Fibroblast of lung (primary cell): ENCODE measurements at regions not wholly inside any gene's neighbourhood (a gene's known extent, or its start where the extent isn't known, plus 50 kb on each side); places are given as distances from the start of the nearest gene placed in this dataset.

Experiments
- EZH2 ChIP-seq: IDR thresholded peaks from 2 replicates; pipeline ENCODE4 v1.5.1; 2012; ENCODE audit warnings: low read length, control low read depth, mild to moderate bottlenecking; ENCODE audit errors: missing control alignments
- TF ChIP-seq, protein P1 (sequence below), 2 donors: IDR thresholded peaks in 1 of 2; conservative IDR thresholded peaks in 1 of 2; 1 replicate in 1 of 2; 2 replicates in 1 of 2; pipeline ENCODE4 v1.5.1; 2011 to 2012; ENCODE audit warnings: low read length in 2 of 2, control low read depth in 1 of 2, inconsistent platforms in 1 of 2, low read depth in 1 of 2, mild to moderate bottlenecking in 1 of 2

DNA sequence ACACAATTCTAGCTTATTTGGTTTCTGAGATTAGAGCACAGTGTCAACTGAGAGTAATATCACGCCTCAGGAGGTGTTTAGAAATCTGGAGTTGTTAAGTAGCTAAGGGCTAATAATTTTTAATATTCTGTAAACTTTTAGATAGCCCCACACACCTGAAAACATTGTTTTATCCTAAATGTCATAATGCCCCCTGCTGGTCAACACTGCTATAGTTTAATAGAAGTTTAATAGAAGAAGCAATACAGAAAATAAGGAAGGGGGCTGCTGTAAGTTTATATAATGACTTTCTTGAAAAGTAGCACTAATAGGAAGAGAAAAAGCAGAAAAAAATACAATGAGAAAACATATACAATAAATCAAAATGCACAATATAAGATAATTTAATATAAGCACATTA lies 516.4 kb upstream of the PCDH11Y start:
- no peak for TF ChIP-seq EZH2
- TF ChIP-seq, protein P1, sequence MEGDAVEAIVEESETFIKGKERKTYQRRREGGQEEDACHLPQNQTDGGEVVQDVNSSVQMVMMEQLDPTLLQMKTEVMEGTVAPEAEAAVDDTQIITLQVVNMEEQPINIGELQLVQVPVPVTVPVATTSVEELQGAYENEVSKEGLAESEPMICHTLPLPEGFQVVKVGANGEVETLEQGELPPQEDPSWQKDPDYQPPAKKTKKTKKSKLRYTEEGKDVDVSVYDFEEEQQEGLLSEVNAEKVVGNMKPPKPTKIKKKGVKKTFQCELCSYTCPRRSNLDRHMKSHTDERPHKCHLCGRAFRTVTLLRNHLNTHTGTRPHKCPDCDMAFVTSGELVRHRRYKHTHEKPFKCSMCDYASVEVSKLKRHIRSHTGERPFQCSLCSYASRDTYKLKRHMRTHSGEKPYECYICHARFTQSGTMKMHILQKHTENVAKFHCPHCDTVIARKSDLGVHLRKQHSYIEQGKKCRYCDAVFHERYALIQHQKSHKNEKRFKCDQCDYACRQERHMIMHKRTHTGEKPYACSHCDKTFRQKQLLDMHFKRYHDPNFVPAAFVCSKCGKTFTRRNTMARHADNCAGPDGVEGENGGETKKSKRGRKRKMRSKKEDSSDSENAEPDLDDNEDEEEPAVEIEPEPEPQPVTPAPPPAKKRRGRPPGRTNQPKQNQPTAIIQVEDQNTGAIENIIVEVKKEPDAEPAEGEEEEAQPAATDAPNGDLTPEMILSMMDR (conservative IDR thresholded peaks at IDR 0.05 in 1 of 2, IDR thresholded peaks at IDR 0.05 in 1 of 2; ENCODE audit: low read depth in 1 of 2, low read length in 2 of 2), result no peak
